ENCODE measurements at regions not wholly inside any gene's neighbourhood (a gene's known extent, or its start where the extent isn't known, plus 50 kb on each side); places are given as distances from the start of the nearest gene placed in this dataset.
"Not testable (repeated sequence)": the region's sequence is repeated elsewhere in the genome, so short reads cannot be mapped to it uniquely, and the experiment has no call there.

GRCh38 chr13:16201202-16201601 lies 2980.4 kb downstream of the TUBA3C start:
- not testable (repeated sequence) for DNase-seq (ENCODE audit: low spot score)

DNA sequence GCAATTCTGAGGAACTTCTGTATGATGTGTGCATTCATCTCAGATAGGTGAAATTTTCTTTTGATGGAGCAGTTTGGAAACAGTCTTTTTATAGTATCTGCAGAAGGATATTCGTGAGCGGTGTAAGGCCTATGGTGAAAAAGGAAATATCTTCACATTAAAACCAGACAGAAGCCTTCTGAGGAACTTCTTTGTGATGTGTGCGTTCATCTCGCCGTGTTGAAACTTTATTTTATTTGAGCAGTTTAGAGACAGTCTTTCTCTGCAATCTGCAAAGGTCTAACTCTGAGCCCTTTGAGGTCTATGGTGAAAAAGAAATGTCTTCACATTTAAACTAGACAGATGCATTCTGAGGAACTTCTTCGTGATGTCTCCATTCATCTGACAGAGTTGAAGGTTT lies 3021.0 kb downstream of the TUBA3C start:
- DNase-seq (ENCODE audit: low spot score): not testable (repeated sequence)

- not testable (repeated sequence) for DNase-seq (ENCODE audit: low spot score)
Observed at GRCh38 chr13:16158958-16159357, 3022.7 kb downstream of the TUBA3C start.

- peak; percentile 74 for DNase-seq (ENCODE audit: low spot score)
Observed at GRCh38 chr13:16158016-16158415, 3023.6 kb downstream of the TUBA3C start.

DNA sequence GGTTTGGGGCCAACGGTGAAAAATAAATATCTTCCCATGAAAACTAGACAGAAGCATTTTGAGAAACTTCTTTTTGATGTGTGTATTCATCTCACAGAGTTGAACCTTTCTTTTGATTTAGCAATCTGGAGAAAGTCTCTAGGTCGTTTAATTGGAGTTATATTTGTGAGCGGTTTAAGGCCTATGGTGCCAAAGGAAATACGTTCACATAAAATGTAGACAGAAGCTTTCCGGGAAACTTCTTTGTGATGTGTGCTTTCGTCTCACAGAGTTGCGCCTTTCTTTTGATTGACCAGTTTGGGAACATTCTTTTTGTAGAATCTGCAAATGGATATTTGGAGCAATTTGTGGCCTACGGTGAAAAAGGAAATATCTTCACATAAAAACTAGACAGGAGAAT lies 3028.8 kb downstream of the TUBA3C start:
- not testable (repeated sequence) for DNase-seq (ENCODE audit: low spot score)

DNA sequence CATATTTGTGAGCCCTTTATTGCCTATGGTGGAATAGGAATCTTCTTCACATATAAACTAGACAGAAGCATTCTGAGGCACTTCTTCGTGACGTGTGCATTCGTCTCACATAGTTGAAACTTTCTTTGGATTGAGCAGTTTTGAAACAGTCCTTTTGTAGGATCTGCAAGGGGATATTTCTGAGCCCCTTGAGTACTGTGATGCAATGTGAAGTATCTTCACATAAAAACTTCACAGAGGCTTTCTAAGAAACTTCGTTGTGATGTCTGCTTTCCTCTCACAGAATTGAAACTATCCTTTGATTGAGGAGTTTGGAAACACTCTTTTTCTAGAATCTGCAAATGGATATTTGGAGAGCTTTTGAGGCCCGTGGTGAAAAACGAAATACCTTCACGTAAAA lies 3030.3 kb downstream of the TUBA3C start:
- DNase-seq (ENCODE audit: low spot score): not testable (repeated sequence)

GRCh38 chr13:16149415-16149814 lies 3032.2 kb downstream of the TUBA3C start:
- DNase-seq (ENCODE audit: low spot score): not testable (repeated sequence)

DNA sequence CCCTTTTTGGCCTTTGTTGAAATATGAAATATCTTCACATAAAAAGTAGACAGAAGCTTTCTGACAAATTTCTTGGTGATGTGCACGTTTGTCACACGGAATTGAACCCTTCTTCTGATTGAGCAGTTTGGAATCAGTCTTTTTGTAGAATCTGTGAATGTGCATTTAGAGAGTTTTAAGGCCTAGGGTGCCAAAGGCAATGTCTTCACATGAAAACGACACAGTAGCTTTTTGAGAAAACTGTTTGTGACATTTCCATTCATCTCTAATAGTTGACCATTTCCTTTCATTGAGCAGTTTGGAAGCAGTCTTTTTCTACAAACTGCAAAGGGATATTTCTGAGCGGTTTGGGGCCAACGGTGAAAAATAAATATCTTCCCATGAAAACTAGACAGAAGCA lies 3036.0 kb downstream of the TUBA3C start:
- not testable (repeated sequence) for DNase-seq (ENCODE audit: low spot score)

- not testable (repeated sequence) for DNase-seq (ENCODE audit: low spot score)
Observed at GRCh38 chr13:16141361-16141760, 3040.3 kb downstream of the TUBA3C start.

DNA sequence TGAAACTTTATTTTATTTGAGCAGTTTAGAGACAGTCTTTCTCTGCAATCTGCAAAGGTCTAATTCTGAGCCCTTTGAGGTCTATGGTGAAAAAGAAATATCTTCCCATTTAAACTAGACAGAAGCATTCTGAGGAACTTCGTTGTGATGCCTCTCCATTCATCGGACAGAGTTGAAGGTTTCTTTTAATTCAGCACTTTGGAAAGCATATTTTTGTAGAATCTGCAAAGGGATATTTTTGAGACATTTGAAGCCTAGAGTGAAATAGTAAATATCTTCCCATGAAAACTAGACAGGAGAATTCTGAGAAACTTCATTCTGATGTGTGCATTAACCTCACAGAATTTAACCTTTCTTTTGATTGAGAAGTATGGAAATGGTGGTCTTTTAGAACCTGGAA lies 3044.8 kb downstream of the TUBA3C start:
- DNase-seq (ENCODE audit: low spot score): not testable (repeated sequence)

- DNase-seq (ENCODE audit: low spot score): not testable (repeated sequence)
Observed at GRCh38 chr13:16128675-16129074, 3052.9 kb downstream of the TUBA3C start.

DNA sequence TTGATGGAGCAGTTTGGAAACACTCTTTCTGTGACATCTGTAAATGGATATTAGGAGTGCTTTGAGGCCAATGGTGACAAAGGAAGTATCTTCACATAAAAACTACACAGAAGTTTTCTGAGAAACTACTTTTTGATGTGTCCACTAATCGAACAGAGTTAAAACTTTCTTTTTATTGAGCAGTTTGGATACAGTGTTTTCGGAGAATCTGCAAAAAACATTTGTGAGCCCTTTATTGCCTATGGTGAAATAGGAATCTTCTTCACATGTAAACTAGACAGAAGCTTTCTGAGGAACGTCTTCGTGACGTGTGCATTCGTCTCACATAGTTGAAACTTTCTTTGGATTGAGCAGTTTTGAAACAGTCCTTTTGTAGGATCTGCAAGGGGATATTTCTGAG lies 3068.2 kb downstream of the TUBA3C start:
- not testable (repeated sequence) for DNase-seq (ENCODE audit: low spot score)

Data from mesenteric fat pad (tissue), 1 donor.